ENCODE measurements at regions not wholly inside any gene's neighbourhood (a gene's known extent, or its start where the extent isn't known, plus 50 kb on each side); places are given as distances from the start of the nearest gene placed in this dataset.

DNA sequence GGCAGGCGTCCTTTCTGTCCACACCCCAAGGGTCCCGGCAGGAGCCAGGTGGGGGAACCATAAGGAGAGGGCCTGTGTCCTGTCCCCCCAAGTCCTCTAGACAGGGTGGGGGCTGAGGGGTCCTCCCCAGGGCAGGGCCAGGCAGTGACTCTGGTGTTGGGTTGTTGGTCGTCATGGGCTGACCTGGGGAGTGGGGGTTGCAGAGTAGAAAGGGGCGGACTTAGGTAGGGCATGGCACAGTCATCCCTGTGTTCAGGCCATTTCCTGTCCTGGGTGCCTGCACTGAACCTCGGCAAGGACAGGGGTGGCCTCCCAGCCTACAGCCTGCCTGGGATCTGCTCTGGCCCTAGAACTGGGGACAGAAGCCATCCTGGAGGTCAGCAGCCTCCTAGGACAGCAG, 356.2 kb downstream of the TMEM121 start:
- TF ChIP-seq, protein P1, sequence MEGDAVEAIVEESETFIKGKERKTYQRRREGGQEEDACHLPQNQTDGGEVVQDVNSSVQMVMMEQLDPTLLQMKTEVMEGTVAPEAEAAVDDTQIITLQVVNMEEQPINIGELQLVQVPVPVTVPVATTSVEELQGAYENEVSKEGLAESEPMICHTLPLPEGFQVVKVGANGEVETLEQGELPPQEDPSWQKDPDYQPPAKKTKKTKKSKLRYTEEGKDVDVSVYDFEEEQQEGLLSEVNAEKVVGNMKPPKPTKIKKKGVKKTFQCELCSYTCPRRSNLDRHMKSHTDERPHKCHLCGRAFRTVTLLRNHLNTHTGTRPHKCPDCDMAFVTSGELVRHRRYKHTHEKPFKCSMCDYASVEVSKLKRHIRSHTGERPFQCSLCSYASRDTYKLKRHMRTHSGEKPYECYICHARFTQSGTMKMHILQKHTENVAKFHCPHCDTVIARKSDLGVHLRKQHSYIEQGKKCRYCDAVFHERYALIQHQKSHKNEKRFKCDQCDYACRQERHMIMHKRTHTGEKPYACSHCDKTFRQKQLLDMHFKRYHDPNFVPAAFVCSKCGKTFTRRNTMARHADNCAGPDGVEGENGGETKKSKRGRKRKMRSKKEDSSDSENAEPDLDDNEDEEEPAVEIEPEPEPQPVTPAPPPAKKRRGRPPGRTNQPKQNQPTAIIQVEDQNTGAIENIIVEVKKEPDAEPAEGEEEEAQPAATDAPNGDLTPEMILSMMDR (IDR thresholded peaks at IDR 0.05): no peak
- TF ChIP-seq ZFX (IDR thresholded peaks at IDR 0.05; ENCODE audit: borderline replicate concordance): no peak

Measured in 22Rv1 (cell line).